Adrenal gland (tissue), 9 donors: ENCODE measurements at regions not wholly inside any gene's neighbourhood (a gene's known extent, or its start where the extent isn't known, plus 50 kb on each side); places are given as distances from the start of the nearest gene placed in this dataset.
"Not testable (repeated sequence)": the region's sequence is repeated elsewhere in the genome, so short reads cannot be mapped to it uniquely, and the experiment has no call there.

Experiments used
- DNase-seq, 7 donors: peaks; one replicate each; pipeline ENCODE4 v3.0.0-alpha.2; 2019 to 2020
- H3K27ac ChIP-seq, 5 donors: fragments of 200-600 bp; sonication (generic) in 4 of 5; 1 replicate in 3 of 5; 2 replicates in 2 of 5; pipeline versions ENCODE4 v1.5.1 to v1.8.0; 2016 to 2020; ENCODE audit warnings: mild to moderate bottlenecking in 1 of 5
- H3K27me3 ChIP-seq: fragments of 200-600 bp; 2 replicates; pipeline ENCODE4 v1.8.0; 2021
- H3K36me3 ChIP-seq, 2 donors: fragments of 200-600 bp; replicated peaks in 1 of 2; 1 replicate in 1 of 2; 2 replicates in 1 of 2; pipeline versions ENCODE4 v1.5.1 to v1.8.0; 2018 to 2022
- H3K4me1 ChIP-seq, 2 donors: fragments of 200-600 bp; replicated peaks in 1 of 2; 1 replicate in 1 of 2; 2 replicates in 1 of 2; pipeline versions ENCODE4 v1.5.1 to v1.8.0; 2018 to 2021
- H3K4me3 ChIP-seq, 4 donors: fragments of 200-600 bp; sonication (generic) in 3 of 4; one replicate each; pipeline ENCODE4 v1.5.1; 2016 to 2018
- H3K9me3 ChIP-seq, 3 donors: fragments of 200-600 bp; sonication (generic) in 1 of 3; replicated peaks in 1 of 3; 1 replicate in 2 of 3; 2 replicates in 1 of 3; pipeline versions ENCODE4 v1.5.1 to v1.8.0; 2016 to 2021
- CTCF ChIP-seq, 6 experiments: fragments of 450-650 bp in 4 of 6; fragments of 200-600 bp in 2 of 6; sonication (generic) in 1 of 6; IDR thresholded peaks; 1 replicate in 5 of 6; 2 replicates in 1 of 6; pipeline versions ENCODE4 v1.5.1 to v1.8.0; 2016 to 2021; ENCODE audit warnings: antibody characterized with exemption in 6 of 6, mild to moderate bottlenecking in 2 of 6, moderate library complexity in 1 of 6
- WGBS, 4 donors: extraction: QIAGEN DNeasy Blood & Tissue Kit in 2 of 4; methylation state at CpG; one replicate each; pipeline versions ENCODE4 v1.1.5 to v1.1.7; 2013 to 2017; 5-methylcytosine and 5-hydroxymethylcytosine counted together
- intact Hi-C, 2 donors: fragments of 100-400 bp; cut with DNase I; formaldehyde crosslinking; loops; one replicate each; pipeline versions ENCODE4 v1.14.1 to v1.15.0; 2022 to 2023
- donor health status: healthy with polysubstance abuse.
- donor health status: Bipolar disorder and iron deficiency.
- donor health status: DM: yes; HTN: yes; CAD: no.
- donor health status: DM: no; HTN: no; CAD: no.
- donor health status: DM: no; HTN: no; CAD: no.

GRCh38 chr18:14431031-14431521, 112.3 kb downstream of the POTEC start:
- H3K27ac ChIP-seq, H3K36me3 ChIP-seq, intact Hi-C loops, H3K9me3 ChIP-seq, H3K4me1 ChIP-seq, H3K27me3 ChIP-seq: not testable (repeated sequence)
- peak; percentile 53 to 83 (median 73) for DNase-seq
- whole genome bisulfite sequencing, 4 donors = 0 to 7% (median 1%) methylated on average over 10 to 46 of the region's 46 CpGs
- peak overlapping the region in 2 of 4 donors; percentile 27 to 65 for H3K4me3 ChIP-seq

- H3K27ac ChIP-seq, H3K9me3 ChIP-seq, H3K27me3 ChIP-seq, H3K4me1 ChIP-seq, intact Hi-C loops, H3K4me3 ChIP-seq, H3K36me3 ChIP-seq: not testable (repeated sequence)
- peak in 4 of 7 donors; percentile 19 to 61 (median 23) for DNase-seq
- TF ChIP-seq CTCF (IDR thresholded peaks at IDR 0.05) = peak in 5 of 6 experiments; percentile 18 to 38 (median 24)
- WGBS, 4 donors = 0 to 3% (median 2%) methylated on average over 2 to 8 of the region's 8 CpGs; no CpG with 5 or more reads in 1 of the 4 donors
Observed at GRCh38 chr18:14415806-14416205, 127.6 kb downstream of the POTEC start.

GRCh38 chr18:14415399-14415798, 128.0 kb downstream of the POTEC start:
- H3K27me3 ChIP-seq, DNase-seq, intact Hi-C loops, H3K4me3 ChIP-seq, H3K36me3 ChIP-seq, H3K4me1 ChIP-seq, H3K9me3 ChIP-seq, H3K27ac ChIP-seq: not testable (repeated sequence)
- WGBS, 4 donors = 33 to 53% (median 39%) methylated on average over 4 to 6 of the region's 6 CpGs

GRCh38 chr18:14395533-14395932, 147.9 kb downstream of the POTEC start:
- WGBS, 4 donors = 28 to 42% (median 31%) methylated on average over 3 of the region's 3 CpGs
- H3K27me3 ChIP-seq, H3K4me3 ChIP-seq, H3K27ac ChIP-seq, H3K36me3 ChIP-seq, DNase-seq, H3K9me3 ChIP-seq, intact Hi-C loops, H3K4me1 ChIP-seq: not testable (repeated sequence)

- DNase-seq, H3K36me3 ChIP-seq, H3K4me3 ChIP-seq, intact Hi-C loops, H3K4me1 ChIP-seq, H3K27me3 ChIP-seq, H3K9me3 ChIP-seq, H3K27ac ChIP-seq: not testable (repeated sequence)
- 93 to 96% (median 94%) methylated on average over 26 to 50 of the region's 50 CpGs for WGBS, 4 donors
Observed at GRCh38 chr18:14393563-14394103, 149.8 kb downstream of the POTEC start.

GRCh38 chr18:14392604-14393003, 150.8 kb downstream of the POTEC start:
- H3K27me3 ChIP-seq, H3K36me3 ChIP-seq, H3K4me3 ChIP-seq, H3K4me1 ChIP-seq, intact Hi-C loops, DNase-seq, H3K9me3 ChIP-seq, H3K27ac ChIP-seq: not testable (repeated sequence)
- 88 to 92% (median 91%) methylated on average over 21 to 24 of the region's 24 CpGs; no CpG with 5 or more reads in 1 of the 4 donors for WGBS, 4 donors

- H3K27ac ChIP-seq, H3K4me1 ChIP-seq, DNase-seq, H3K36me3 ChIP-seq, intact Hi-C loops, H3K27me3 ChIP-seq, H3K9me3 ChIP-seq, H3K4me3 ChIP-seq: not testable (repeated sequence)
- 89 to 100% (median 93%) methylated on average over 1 of the region's 1 CpG for WGBS, 4 donors
Observed at GRCh38 chr18:14384961-14385360, 158.4 kb downstream of the POTEC start.

- intact Hi-C loops, H3K9me3 ChIP-seq, DNase-seq, H3K4me1 ChIP-seq, H3K27me3 ChIP-seq, H3K4me3 ChIP-seq, H3K27ac ChIP-seq, H3K36me3 ChIP-seq: not testable (repeated sequence)
- WGBS, 4 donors = 70 to 88% (median 85%) methylated on average over 3 to 18 of the region's 25 CpGs
Observed at GRCh38 chr18:14382666-14383065, 160.7 kb downstream of the POTEC start.

GRCh38 chr18:14379489-14379888, 163.9 kb downstream of the POTEC start:
- H3K4me3 ChIP-seq, H3K9me3 ChIP-seq, H3K36me3 ChIP-seq, DNase-seq, intact Hi-C loops, H3K27me3 ChIP-seq, H3K4me1 ChIP-seq, H3K27ac ChIP-seq: not testable (repeated sequence)
- WGBS, 4 donors = 87 to 96% (median 92%) methylated on average over 2 of the region's 2 CpGs

GRCh38 chr18:14378376-14378775, 165.0 kb downstream of the POTEC start:
- intact Hi-C loops, H3K27me3 ChIP-seq, DNase-seq, H3K4me1 ChIP-seq, H3K9me3 ChIP-seq, H3K36me3 ChIP-seq, H3K27ac ChIP-seq, H3K4me3 ChIP-seq: not testable (repeated sequence)
- 87 to 92% (median 91%) methylated on average over 20 to 24 of the region's 24 CpGs for WGBS, 4 donors
